ENCODE measurements at regions not wholly inside any gene's neighbourhood (a gene's known extent, or its start where the extent isn't known, plus 50 kb on each side); places are given as distances from the start of the nearest gene placed in this dataset.
"Not testable (repeated sequence)": the region's sequence is repeated elsewhere in the genome, so short reads cannot be mapped to it uniquely, and the experiment has no call there.

- H4K20me1 ChIP-seq (replicated peaks; ENCODE audit: control insufficient read depth, extremely low read depth, insufficient read depth, low read length); CTCF ChIA-PET; H3K27ac ChIP-seq (ENCODE audit: insufficient read depth, low read depth, low read length); H3K4me2 ChIP-seq (ENCODE audit: insufficient read depth, low read length); POLR2A ChIA-PET; H3K4me1 ChIP-seq (ENCODE audit: control insufficient read depth, extremely low read depth, insufficient read depth, low read length); BruUV-seq (replicated peaks); H3K27me3 ChIP-seq (ENCODE audit: control insufficient read depth in 2 of 2, insufficient read depth in 2 of 2, low read length in 2 of 2); H3K79me2 ChIP-seq (ENCODE audit: control insufficient read depth, insufficient read depth, low read length); H3K9ac ChIP-seq (replicated peaks; ENCODE audit: extremely low read depth, insufficient read depth, low read length); H3K9me3 ChIP-seq (replicated peaks; ENCODE audit: control insufficient read depth, insufficient read depth, low read length); DNase-seq (ENCODE audit: low read depth, low spot score); H3K9me1 ChIP-seq (replicated peaks; ENCODE audit: control insufficient read depth, extremely low read depth, insufficient read depth, low read length); H3K36me3 ChIP-seq (ENCODE audit: control insufficient read depth in 2 of 2, extremely low read depth in 1 of 2, insufficient read depth in 2 of 2, low read length in 2 of 2); H2AFZ ChIP-seq (ENCODE audit: low read depth, low read length); dilution Hi-C loops (cut with MboI; ENCODE audit: extremely low pct_ligation_motif_present, low sequenced_read_pairs); intact Hi-C loops (cut with micrococcal nuclease); H3K4me3 ChIP-seq (replicated peaks in 1 of 3; ENCODE audit: insufficient read depth in 1 of 3, low read depth in 1 of 3, low read length in 3 of 3): not testable (repeated sequence)
- peak; percentile 53 for FAIRE-seq
Measured at GRCh38 chr2:87636735-87637134, 111.2 kb upstream of the PLGLB2 start.

- H3K4me2 ChIP-seq (ENCODE audit: insufficient read depth, low read length); H3K27me3 ChIP-seq (ENCODE audit: control insufficient read depth in 2 of 2, insufficient read depth in 2 of 2, low read length in 2 of 2); BruUV-seq (replicated peaks); H3K9ac ChIP-seq (replicated peaks; ENCODE audit: extremely low read depth, insufficient read depth, low read length); H3K9me1 ChIP-seq (replicated peaks; ENCODE audit: control insufficient read depth, extremely low read depth, insufficient read depth, low read length); H3K4me1 ChIP-seq (ENCODE audit: control insufficient read depth, extremely low read depth, insufficient read depth, low read length); H3K27ac ChIP-seq (ENCODE audit: insufficient read depth, low read depth, low read length); H2AFZ ChIP-seq (ENCODE audit: low read depth, low read length); DNase-seq (ENCODE audit: low read depth, low spot score); H3K36me3 ChIP-seq (ENCODE audit: control insufficient read depth in 2 of 2, extremely low read depth in 1 of 2, insufficient read depth in 2 of 2, low read length in 2 of 2); FAIRE-seq; POLR2A ChIA-PET; H3K9me3 ChIP-seq (replicated peaks; ENCODE audit: control insufficient read depth, insufficient read depth, low read length); CTCF ChIA-PET; intact Hi-C loops (cut with micrococcal nuclease); H4K20me1 ChIP-seq (replicated peaks; ENCODE audit: control insufficient read depth, extremely low read depth, insufficient read depth, low read length); dilution Hi-C loops (cut with MboI; ENCODE audit: extremely low pct_ligation_motif_present, low sequenced_read_pairs); H3K79me2 ChIP-seq (ENCODE audit: control insufficient read depth, insufficient read depth, low read length); H3K4me3 ChIP-seq (replicated peaks in 1 of 3; ENCODE audit: insufficient read depth in 1 of 3, low read depth in 1 of 3, low read length in 3 of 3): not testable (repeated sequence)
Measured at GRCh38 chr2:87637249-87637990, 110.5 kb upstream of the PLGLB2 start.

DNA sequence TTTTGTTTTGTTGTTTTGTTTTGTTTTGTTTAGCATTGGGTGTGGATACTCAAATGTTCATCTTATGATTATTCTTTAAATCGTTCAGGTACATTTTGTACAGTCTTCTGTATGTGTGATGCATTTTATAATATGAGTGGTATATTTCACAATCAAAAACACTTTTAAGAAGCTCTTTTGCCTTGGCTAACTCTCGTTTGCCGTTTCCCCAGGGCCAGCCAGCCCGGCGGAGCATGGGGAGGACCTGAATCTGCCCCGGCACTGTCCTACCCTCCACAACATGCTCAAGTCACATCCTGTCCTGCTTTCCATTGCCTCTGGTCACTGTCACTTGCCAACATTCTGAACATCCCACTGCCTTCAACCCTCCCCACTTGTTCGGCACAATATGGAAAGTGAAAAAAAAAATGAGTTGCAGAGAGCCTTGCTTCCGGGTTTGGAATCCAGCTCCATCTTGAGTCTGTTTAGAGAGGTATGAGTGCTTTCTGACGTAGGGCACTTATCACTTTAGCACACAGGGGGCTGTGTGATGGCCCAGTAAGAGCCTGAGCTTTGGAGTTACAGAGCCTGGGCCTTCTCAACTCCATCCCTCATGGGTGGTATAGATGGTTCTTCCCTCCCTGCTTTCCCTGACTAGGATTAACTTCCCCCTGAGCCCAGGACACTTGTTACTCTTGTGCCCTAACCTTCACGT is 109.6 kb upstream of the PLGLB2 start:
- H3K27ac ChIP-seq (ENCODE audit: insufficient read depth, low read depth, low read length); dilution Hi-C loops (cut with MboI; ENCODE audit: extremely low pct_ligation_motif_present, low sequenced_read_pairs); CTCF ChIA-PET; H3K4me1 ChIP-seq (ENCODE audit: control insufficient read depth, extremely low read depth, insufficient read depth, low read length); intact Hi-C loops (cut with micrococcal nuclease); H3K9me1 ChIP-seq (replicated peaks; ENCODE audit: control insufficient read depth, extremely low read depth, insufficient read depth, low read length); H3K9ac ChIP-seq (replicated peaks; ENCODE audit: extremely low read depth, insufficient read depth, low read length); H3K4me3 ChIP-seq (replicated peaks in 1 of 3; ENCODE audit: insufficient read depth in 1 of 3, low read depth in 1 of 3, low read length in 3 of 3); H2AFZ ChIP-seq (ENCODE audit: low read depth, low read length); POLR2A ChIA-PET; H3K4me2 ChIP-seq (ENCODE audit: insufficient read depth, low read length); H3K79me2 ChIP-seq (ENCODE audit: control insufficient read depth, insufficient read depth, low read length); BruUV-seq (replicated peaks); DNase-seq (ENCODE audit: low read depth, low spot score); H3K27me3 ChIP-seq (ENCODE audit: control insufficient read depth in 2 of 2, insufficient read depth in 2 of 2, low read length in 2 of 2); FAIRE-seq; H4K20me1 ChIP-seq (replicated peaks; ENCODE audit: control insufficient read depth, extremely low read depth, insufficient read depth, low read length); H3K36me3 ChIP-seq (ENCODE audit: control insufficient read depth in 2 of 2, extremely low read depth in 1 of 2, insufficient read depth in 2 of 2, low read length in 2 of 2); H3K9me3 ChIP-seq (replicated peaks; ENCODE audit: control insufficient read depth, insufficient read depth, low read length): not testable (repeated sequence)

- H3K4me2 ChIP-seq (ENCODE audit: insufficient read depth, low read length); H3K27me3 ChIP-seq (ENCODE audit: control insufficient read depth in 2 of 2, insufficient read depth in 2 of 2, low read length in 2 of 2); FAIRE-seq; intact Hi-C loops (cut with micrococcal nuclease); H3K4me3 ChIP-seq (replicated peaks in 1 of 3; ENCODE audit: insufficient read depth in 1 of 3, low read depth in 1 of 3, low read length in 3 of 3); H3K27ac ChIP-seq (ENCODE audit: insufficient read depth, low read depth, low read length); CTCF ChIA-PET; dilution Hi-C loops (cut with MboI; ENCODE audit: extremely low pct_ligation_motif_present, low sequenced_read_pairs); H3K4me1 ChIP-seq (ENCODE audit: control insufficient read depth, extremely low read depth, insufficient read depth, low read length); H3K79me2 ChIP-seq (ENCODE audit: control insufficient read depth, insufficient read depth, low read length); POLR2A ChIA-PET; H2AFZ ChIP-seq (ENCODE audit: low read depth, low read length); H3K9me3 ChIP-seq (replicated peaks; ENCODE audit: control insufficient read depth, insufficient read depth, low read length); H3K9me1 ChIP-seq (replicated peaks; ENCODE audit: control insufficient read depth, extremely low read depth, insufficient read depth, low read length); BruUV-seq (replicated peaks); DNase-seq (ENCODE audit: low read depth, low spot score); H3K9ac ChIP-seq (replicated peaks; ENCODE audit: extremely low read depth, insufficient read depth, low read length); H3K36me3 ChIP-seq (ENCODE audit: control insufficient read depth in 2 of 2, extremely low read depth in 1 of 2, insufficient read depth in 2 of 2, low read length in 2 of 2); H4K20me1 ChIP-seq (replicated peaks; ENCODE audit: control insufficient read depth, extremely low read depth, insufficient read depth, low read length): not testable (repeated sequence)
Measured at GRCh38 chr2:87638872-87639271, 109.0 kb upstream of the PLGLB2 start.
